HG03460 (cell line): ENCODE measurements at regions not wholly inside any gene's neighbourhood (a gene's known extent, or its start where the extent isn't known, plus 50 kb on each side); places are given as distances from the start of the nearest gene placed in this dataset.
"Not testable (repeated sequence)": the region's sequence is repeated elsewhere in the genome, so short reads cannot be mapped to it uniquely, and the experiment has no call there.

Source experiments
- ATAC-seq: cut with Tn5 transposase; IDR thresholded peaks from one replicate; pipeline ENCODE4 v1.9.1; 2021; ENCODE audit not compliant: unreplicated experiment

DNA sequence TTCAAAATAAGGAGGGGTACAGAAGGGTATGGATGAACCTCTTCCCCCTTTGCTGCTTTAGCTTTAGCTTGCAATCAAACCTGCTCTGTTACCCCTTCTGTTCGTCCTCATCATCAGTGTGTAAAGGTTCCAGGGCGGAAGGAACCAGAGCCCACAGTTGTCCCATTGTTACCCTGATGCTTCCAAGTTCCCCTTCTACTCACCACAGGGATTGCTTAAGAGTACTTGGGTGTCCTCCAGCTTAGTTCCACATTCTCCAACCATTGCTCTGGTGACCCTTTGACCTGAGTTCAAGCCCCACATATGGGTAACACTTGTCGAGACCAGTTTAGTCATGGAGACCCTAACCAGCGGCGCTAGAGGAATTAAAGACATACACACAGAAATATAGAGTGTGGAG lies 1080.1 kb upstream of the ALCAM start:
- ATAC-seq: no peak

DNA sequence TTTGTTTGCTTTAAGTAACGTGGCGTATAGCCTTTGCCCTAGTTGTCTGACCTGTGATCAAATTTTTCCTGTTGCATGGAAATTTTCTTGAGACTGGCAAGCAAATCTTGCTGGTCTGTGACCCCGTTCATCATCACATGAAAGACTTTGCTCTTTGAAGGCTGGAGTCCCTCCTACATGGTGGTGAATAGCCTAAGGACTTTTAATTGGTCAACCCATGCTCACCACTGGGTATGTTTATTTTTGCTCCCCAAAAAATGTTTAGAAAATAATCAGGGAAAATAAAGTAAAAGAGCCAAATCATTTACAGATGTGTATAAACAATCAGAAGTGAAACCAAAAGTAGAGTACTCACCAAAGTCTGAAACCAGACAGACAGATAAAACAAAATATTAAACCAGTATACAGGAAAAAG lies 1075.3 kb upstream of the ALCAM start:
- peak; percentile 72 for ATAC-seq

DNA sequence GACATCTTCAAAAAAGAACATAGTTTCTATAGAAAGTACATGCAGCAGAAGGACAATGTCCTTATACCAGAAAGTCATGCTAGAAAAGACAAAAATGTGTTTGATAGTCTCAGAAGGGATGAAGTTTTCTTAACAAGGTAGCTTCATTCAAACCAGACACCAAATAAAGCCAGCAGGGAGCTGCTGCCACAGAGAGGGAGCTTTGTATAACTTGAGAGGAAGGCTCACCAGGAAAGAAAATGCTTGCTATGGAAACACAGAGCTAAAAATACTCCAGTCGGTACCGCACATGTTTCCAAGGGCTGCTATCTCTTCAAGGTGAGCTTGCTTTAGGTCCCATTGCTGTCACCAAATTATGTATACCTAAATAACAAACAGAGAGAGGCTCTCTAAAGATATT lies 1074.8 kb upstream of the ALCAM start:
- ATAC-seq: peak; percentile 28

DNA sequence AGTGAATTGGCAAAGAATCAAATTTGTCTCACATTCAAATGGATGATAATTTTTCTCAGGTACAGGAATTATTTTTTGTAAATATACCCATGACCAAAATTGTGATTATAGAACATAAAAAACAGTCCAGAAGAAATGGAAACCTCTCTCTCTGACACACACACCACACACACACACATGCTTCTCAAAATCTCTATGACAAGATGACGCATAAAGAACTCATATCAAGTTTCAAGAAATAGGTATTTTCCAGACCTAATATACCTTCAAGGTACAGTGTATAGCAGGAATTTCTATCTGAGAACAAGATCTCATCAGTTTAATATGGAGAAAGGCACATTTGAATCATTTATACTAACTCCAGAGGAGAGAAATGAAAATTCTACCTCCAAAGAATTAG lies 1069.1 kb upstream of the ALCAM start:
- no peak for ATAC-seq

DNA sequence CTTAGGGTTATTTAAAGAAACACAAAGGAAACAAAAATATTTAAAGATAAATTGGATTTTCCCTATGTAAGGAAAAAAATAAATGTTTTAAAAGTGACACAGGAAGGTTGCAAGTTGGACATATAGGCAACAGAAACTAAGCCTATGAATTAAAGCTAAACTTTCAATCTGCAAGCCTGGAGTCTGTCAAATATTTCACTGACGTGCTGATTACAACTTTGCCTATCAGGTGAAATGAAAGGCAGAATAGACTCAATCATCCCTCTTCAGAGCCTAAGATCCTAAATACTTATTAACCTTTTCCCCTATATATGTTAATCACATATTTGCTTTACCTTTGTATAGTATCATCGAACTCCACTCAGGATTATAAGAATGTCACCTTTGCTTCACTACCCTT lies 1068.0 kb upstream of the ALCAM start:
- no peak for ATAC-seq

GRCh38 chr3:104316118-104316517 lies 1050.6 kb upstream of the ALCAM start:
- ATAC-seq: no peak

GRCh38 chr3:104323226-104323625 lies 1043.5 kb upstream of the ALCAM start:
- no peak for ATAC-seq

DNA sequence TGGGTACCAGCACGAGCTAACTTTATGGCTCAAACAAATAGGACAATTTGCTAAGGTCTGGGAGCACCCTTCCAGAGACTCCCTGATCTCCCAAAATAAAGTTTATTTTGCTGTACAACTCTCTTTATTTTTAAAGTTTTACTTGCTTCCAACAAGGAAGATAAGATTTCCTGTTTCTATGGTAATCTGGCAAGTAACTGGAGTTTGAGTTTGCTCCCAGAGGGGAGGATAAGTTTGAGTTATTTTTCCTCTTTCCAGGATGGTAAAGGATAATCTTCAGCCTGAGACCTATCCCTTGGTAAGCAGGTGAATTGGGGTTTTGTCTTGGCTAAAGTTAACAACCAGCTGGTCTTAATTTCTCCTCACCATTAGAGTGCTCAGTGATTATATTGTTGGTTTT lies 1019.4 kb upstream of the ALCAM start:
- ATAC-seq: no peak

DNA sequence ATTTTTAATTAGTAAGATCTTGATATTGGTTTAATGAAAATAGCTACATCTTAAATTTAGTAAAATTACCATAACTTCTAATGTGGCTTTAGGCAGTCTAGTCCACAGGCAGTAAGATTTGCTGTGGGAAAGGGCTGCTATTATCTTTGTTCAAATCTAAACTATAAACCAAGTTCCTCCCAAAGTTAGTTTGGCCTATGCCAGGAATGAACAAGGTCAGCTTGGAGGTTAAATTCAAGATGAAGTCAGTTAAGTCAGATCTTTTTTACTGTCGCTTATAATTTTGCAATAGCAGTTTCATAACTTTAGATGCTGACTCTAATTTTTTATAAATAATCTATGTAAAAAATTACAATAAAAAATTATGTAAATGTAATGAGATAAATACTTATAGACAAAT lies 1016.9 kb upstream of the ALCAM start:
- no peak for ATAC-seq

GRCh38 chr3:104353951-104354350 lies 1012.8 kb upstream of the ALCAM start:
- no peak for ATAC-seq

DNA sequence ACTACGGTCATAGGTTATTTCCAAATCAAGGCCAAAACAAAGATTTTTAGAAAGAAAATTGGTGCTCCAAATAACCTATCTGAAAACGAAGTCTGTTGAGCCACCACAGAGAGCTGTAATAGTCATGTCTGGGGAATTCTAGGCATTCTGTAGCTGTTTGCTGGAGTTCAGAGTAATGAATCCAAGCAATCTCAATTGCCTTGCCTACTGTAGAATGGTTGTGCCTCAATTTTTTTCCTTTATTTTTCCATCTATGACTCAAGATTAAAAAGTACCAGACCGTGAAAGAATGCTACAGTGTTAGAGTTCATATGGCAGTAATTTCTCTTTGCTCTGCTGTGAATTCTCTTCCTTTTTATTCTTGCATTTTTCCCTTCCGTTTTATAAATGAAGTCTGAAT lies 1007.2 kb upstream of the ALCAM start:
- no peak for ATAC-seq

- ATAC-seq: no peak
Measured at GRCh38 chr3:104360038-104360437, 1006.7 kb upstream of the ALCAM start.

DNA sequence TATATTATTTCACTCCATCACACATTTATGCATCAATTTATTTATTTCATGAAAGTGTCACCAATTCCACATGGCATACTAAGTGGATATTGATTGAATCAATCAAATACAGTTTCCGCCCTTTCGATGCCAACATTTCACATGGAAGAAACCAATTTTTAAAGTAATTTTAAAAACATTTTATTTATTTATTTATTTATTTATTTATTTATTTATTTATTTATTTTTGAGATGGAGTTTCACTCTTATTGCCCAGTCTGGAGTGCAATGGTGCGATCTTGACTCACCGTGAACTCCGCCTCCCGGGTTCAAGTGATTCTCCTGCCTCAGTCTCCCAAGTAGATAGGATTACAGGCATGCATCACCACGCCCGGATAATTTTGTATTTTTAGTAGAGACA lies 1005.0 kb upstream of the ALCAM start:
- ATAC-seq: not testable (repeated sequence)

- ATAC-seq: no peak
Measured at GRCh38 chr3:104362319-104362718, 1004.4 kb upstream of the ALCAM start.

- no peak for ATAC-seq
Measured at GRCh38 chr3:104367000-104367399, 999.7 kb upstream of the ALCAM start.

DNA sequence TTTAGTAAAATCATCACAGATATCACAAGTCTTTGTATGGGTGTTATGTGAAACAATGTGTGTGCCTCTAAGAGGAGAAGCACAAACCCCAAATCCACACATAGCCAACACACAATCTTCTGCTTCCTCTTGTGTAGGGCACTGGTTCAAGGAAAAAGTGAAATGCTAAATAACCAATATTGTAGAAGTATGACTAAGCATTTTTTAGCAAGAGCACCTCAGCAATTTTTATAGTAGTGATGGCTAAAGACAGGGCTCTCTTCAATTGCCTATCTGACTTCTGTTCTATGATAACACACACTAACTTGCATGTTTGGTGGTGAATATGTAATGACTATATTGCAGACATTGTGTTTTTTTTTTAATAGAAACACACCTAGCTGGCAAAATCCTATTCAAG lies 997.9 kb upstream of the ALCAM start:
- ATAC-seq: no peak

- ATAC-seq: no peak
Measured at GRCh38 chr3:104385421-104385820, 981.3 kb upstream of the ALCAM start.

DNA sequence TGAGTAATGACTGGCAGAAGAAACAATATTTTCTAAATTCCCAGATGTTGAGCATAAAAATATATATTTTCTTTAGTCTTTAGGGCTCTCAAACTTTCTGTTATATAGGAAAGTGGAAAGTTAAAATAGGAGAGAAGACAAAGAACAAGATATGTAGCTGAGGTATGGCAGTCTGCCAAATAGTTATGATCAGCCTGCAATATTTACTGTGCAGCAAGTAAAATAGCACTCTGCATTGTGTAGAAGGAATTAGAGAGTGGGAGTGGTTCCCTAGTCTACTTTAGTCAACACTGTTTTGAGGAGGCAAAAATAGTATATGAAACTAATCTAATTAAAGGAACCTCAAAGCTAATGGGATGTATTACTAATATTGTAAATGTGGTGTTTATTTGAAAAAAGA lies 978.1 kb upstream of the ALCAM start:
- ATAC-seq: no peak

DNA sequence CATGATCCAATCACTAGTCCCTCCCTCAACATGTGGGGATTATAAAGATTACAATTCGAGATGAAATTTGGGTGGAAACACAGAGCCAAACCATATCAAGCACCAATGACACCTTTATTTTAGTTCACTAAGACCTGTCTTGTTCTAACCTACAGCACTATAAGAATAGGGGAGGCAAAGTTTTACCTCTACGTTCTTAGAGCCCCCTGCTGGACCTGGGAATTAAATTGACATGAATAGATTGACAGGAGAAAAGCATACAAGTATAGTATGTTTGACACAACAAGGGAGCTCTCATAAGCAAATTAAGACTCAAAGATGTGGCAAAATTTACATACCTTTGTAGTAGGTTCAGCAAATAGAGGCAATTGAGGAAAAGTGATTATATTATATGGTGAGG lies 974.4 kb upstream of the ALCAM start:
- no peak for ATAC-seq

GRCh38 chr3:104396974-104397669 lies 969.6 kb upstream of the ALCAM start:
- no peak for ATAC-seq

DNA sequence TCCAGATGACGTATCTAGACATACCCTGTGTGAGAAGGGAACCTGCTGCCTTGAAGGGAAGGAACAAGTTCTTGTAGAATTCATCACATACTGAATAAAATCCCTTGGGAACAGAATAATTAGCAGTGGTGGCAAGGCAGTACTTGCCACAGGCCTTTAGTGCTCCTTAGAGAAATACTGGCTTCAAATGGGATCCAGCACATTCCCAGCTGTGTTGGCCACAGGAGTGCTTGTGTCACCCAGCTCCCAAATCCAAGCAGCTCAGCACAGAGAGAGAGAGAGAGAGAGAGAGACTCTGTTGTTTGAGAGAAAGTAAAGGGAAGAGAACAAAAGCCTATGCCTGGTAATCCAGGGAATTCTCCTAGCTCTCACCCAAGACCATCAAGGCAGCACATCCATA lies 969.0 kb upstream of the ALCAM start:
- ATAC-seq: no peak

GRCh38 chr3:104402902-104403301 lies 963.8 kb upstream of the ALCAM start:
- no peak for ATAC-seq

DNA sequence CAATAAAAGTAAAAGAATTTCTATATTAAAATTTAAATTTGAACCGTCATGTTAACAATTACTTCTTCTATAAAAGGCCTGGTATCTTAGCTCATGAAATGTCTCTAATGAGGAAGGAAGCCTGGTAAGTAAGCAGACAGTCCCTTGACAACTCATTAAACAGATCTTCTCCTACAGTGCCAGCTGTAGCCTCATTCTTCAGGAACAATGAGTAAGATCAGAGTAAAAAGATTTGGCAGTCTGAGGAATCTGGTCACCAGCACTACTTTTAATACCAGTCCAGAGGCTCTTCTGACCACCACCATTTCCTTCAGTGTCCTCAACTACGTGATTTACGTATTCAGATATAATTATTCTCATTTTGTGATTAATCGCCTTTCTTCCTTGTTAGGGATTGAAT lies 955.0 kb upstream of the ALCAM start:
- ATAC-seq: no peak
